Lung (tissue), 11 donors: ENCODE measurements at regions not wholly inside any gene's neighbourhood (a gene's known extent, or its start where the extent isn't known, plus 50 kb on each side); places are given as distances from the start of the nearest gene placed in this dataset.

Source experiments
- ATAC-seq: fragments of 200-7000 bp; cut with Tn5 transposase; one replicate; pipeline ENCODE4 v1.9.1; 2020; ENCODE audit warnings: moderate number of reproducible peaks; ENCODE audit not compliant: insufficient read depth, low FRiP score
- DNase-seq, 3 donors: peaks; one replicate each; pipeline ENCODE4 v3.0.0-alpha.2; 2013 to 2017
- H3K27ac ChIP-seq, 2 donors: one replicate each; pipeline ENCODE4 v1.5.1; 2013; ENCODE audit warnings: mild to moderate bottlenecking in 2 of 2, moderate library complexity in 2 of 2, control low read depth in 1 of 2, inconsistent platforms in 1 of 2, low read depth in 1 of 2, low read length in 1 of 2
- H3K27me3 ChIP-seq, 3 donors: one replicate each; pipeline ENCODE4 v1.5.1; 2013; ENCODE audit warnings: low read length in 2 of 3; ENCODE audit not compliant: control insufficient read depth in 3 of 3, insufficient read depth in 3 of 3
- H3K36me3 ChIP-seq, 4 donors: one replicate each; pipeline ENCODE4 v1.5.1; 2013; ENCODE audit warnings: low read length in 4 of 4, mild to moderate bottlenecking in 1 of 4, moderate library complexity in 1 of 4; ENCODE audit not compliant: control insufficient read depth in 4 of 4, insufficient read depth in 4 of 4
- H3K4me1 ChIP-seq, 5 donors: one replicate each; pipeline ENCODE4 v1.5.1; 2013; ENCODE audit warnings: low read length in 5 of 5, mild to moderate bottlenecking in 2 of 5, moderate library complexity in 1 of 5; ENCODE audit not compliant: control insufficient read depth in 5 of 5, insufficient read depth in 5 of 5
- H3K4me3 ChIP-seq: one replicate; pipeline ENCODE4 v1.5.1; 2013; ENCODE audit warnings: mild to moderate bottlenecking, control low read depth, moderate library complexity
- H3K9ac ChIP-seq, 2 donors: one replicate each; pipeline ENCODE4 v1.5.1; 2013; ENCODE audit warnings: low read length in 2 of 2, control low read depth in 1 of 2; ENCODE audit not compliant: insufficient read depth in 1 of 2
- H3K9me3 ChIP-seq, 4 donors: one replicate each; pipeline ENCODE4 v1.5.1; 2013; ENCODE audit warnings: low read length in 3 of 4, mild to moderate bottlenecking in 1 of 4, moderate library complexity in 1 of 4; ENCODE audit not compliant: control insufficient read depth in 4 of 4, insufficient read depth in 3 of 4
- CTCF ChIP-seq: IDR thresholded peaks from 2 replicates; pipeline ENCODE4 v1.5.1; 2012; ENCODE audit warnings: mild to moderate bottlenecking; ENCODE audit errors: control extremely low read depth, extremely low read depth
- WGBS, 2 donors: extraction: QIAGEN DNeasy Blood & Tissue Kit; methylation state at CpG; one replicate each; pipeline ENCODE4 v1.1.7; 2013; 5-methylcytosine and 5-hydroxymethylcytosine counted together
- donor health status: control.
- donor health status: control.
- donor health status: Bipolar disorder and iron deficiency.
- donor health status: healthy.
- donor health status: DM: yes; HTN: yes; CAD: no.

- ATAC-seq = no peak
These were observed 171.4 kb downstream of the PTN start for GRCh38 chr7:137172105-137172590.

GRCh38 chr7:137169282-137169698 lies 174.2 kb downstream of the PTN start:
- Histone ChIP-seq H3K4me1 (peaks cover 0 to 4% (median 0%) of the 10 kb centered on the region in 5 donors), H3K27ac (no peak overlapping the region), H3K4me3 (no peak overlapping the region), H3K36me3 (no peaks in the 10 kb centered on the region), H3K9ac (peak overlapping the region in 1 of 2 donors; percentile 46), H3K27me3 (peaks cover 0 to 3% (median 0%) of the 10 kb centered on the region in 3 donors), H3K9me3 (no peaks in the 10 kb centered on the region)
- WGBS, 2 donors = 39 to 57% methylated on average over 8 of the region's 8 CpGs
- ATAC-seq = no peak
- DNase-seq = peak; percentile 75 to 86 (median 79)
- no peak for TF ChIP-seq CTCF

More at GRCh38 chr7:137172105-137172590, 171.4 kb downstream of the PTN start:
- H3K27me3 ChIP-seq = peaks cover 0 to 3% (median 0%) of the 10 kb centered on the region in 3 donors
- no peak for TF ChIP-seq CTCF
- H3K4me3 ChIP-seq = no peak overlapping the region
- H3K9ac ChIP-seq = no peak overlapping the region
- H3K27ac ChIP-seq = no peak overlapping the region
- DNase-seq = no peak
- peaks cover 0 to 4% (median 0%) of the 10 kb centered on the region in 5 donors for H3K4me1 ChIP-seq
- no peaks in the 10 kb centered on the region for H3K36me3 ChIP-seq
- 81 to 82% methylated on average over 1 of the region's 1 CpG for WGBS, 2 donors
- no peaks in the 10 kb centered on the region for H3K9me3 ChIP-seq

GRCh38 chr7:137167609-137168008 lies 175.9 kb downstream of the PTN start:
- ATAC-seq (no peak), DNase-seq (no peak)
- Histone ChIP-seq H3K4me1 (peaks cover 0 to 4% (median 0%) of the 10 kb centered on the region in 5 donors), H3K9ac (no peak overlapping the region), H3K4me3 (no peak overlapping the region), H3K9me3 (no peaks in the 10 kb centered on the region), H3K36me3 (no peaks in the 10 kb centered on the region), H3K27me3 (peaks cover 0 to 3% (median 0%) of the 10 kb centered on the region in 3 donors), H3K27ac (no peak overlapping the region)
- 92 to 93% methylated on average over 2 of the region's 2 CpGs for WGBS, 2 donors
- TF ChIP-seq CTCF = no peak

- no peak overlapping the region for H3K27ac ChIP-seq
- DNase-seq (no peak), ATAC-seq (no peak)
- H3K36me3 ChIP-seq = no peaks in the 10 kb centered on the region
- no peak for TF ChIP-seq CTCF
- 51 to 69% methylated on average over 2 of the region's 2 CpGs for WGBS, 2 donors
- H3K27me3 ChIP-seq = peaks cover 0 to 3% (median 0%) of the 10 kb centered on the region in 3 donors
- no peak overlapping the region for H3K9ac ChIP-seq
- peaks cover 0 to 4% (median 0%) of the 10 kb centered on the region in 5 donors for H3K4me1 ChIP-seq
- H3K9me3 ChIP-seq = no peaks in the 10 kb centered on the region
- H3K4me3 ChIP-seq = no peak overlapping the region
These were observed 177.2 kb downstream of the PTN start for GRCh38 chr7:137166363-137166762.
